ENCODE measurements at regions not wholly inside any gene's neighbourhood (a gene's known extent, or its start where the extent isn't known, plus 50 kb on each side); places are given as distances from the start of the nearest gene placed in this dataset.

GRCh38 chr11:106496677-106497076 is 419.2 kb downstream of the AASDHPPT start:
- Histone ChIP-seq H3K4me3 (replicated peaks in 1 of 3; ENCODE audit: low read depth in 2 of 3, low read length in 3 of 3) (no peak overlapping the region), H3K36me3 (replicated peaks in 1 of 2; ENCODE audit: control insufficient read depth in 1 of 2, insufficient read depth in 2 of 2, low read length in 2 of 2) (no peaks in the 10 kb centered on the region), H3K27ac (ENCODE audit: low read depth in 1 of 2, low read length in 2 of 2) (no peak overlapping the region), H3K79me2 (ENCODE audit: insufficient read depth, low read length) (no peaks in the 10 kb centered on the region), H3K9ac (ENCODE audit: insufficient read depth, low read length, poor library complexity, severe bottlenecking) (no peak overlapping the region), H3K9me3 (replicated peaks in 1 of 2; ENCODE audit: control insufficient read depth in 1 of 2, insufficient read depth in 1 of 2, low read length in 2 of 2) (peaks cover 8 to 16% of the 10 kb centered on the region in 2 donors), H2AFZ (ENCODE audit: insufficient read depth, low read depth, low read length, poor library complexity, severe bottlenecking) (no peak overlapping the region), H3K4me2 (replicated peaks; ENCODE audit: extremely low read depth, low read length, poor library complexity, severe bottlenecking) (no peak overlapping the region), H3K27me3 (ENCODE audit: control insufficient read depth in 2 of 2, insufficient read depth in 2 of 2, low read length in 2 of 2) (no peaks in the 10 kb centered on the region), H3K4me1 (ENCODE audit: control insufficient read depth in 1 of 2, insufficient read depth in 2 of 2, low read length in 2 of 2) (no peaks in the 10 kb centered on the region), H4K20me1 (ENCODE audit: insufficient read depth, low read length) (no peaks in the 10 kb centered on the region)
- no peaks in the 10 kb centered on the region for H3K36me3 Mint-ChIP-seq
- peaks cover 0 to 2% (median 0%) of the 10 kb centered on the region in 3 donors for H3K27me3 Mint-ChIP-seq (ENCODE audit: low read depth in 3 of 3)
- TF ChIP-seq CTCF (IDR thresholded peaks at IDR 0.05) = no peak
- H3K27ac Mint-ChIP-seq = no peak overlapping the region
- intact Hi-C loops (cut with micrococcal nuclease) = no loop called here
- no peak overlapping the region for H3K4me3 Mint-ChIP-seq
- no CpG with 5 or more reads among the region's 2 CpGs for WGBS (ENCODE audit: insufficient coverage)
- no peaks in the 10 kb centered on the region for H3K4me1 Mint-ChIP-seq
- DNase-seq = no peak
- H3K9me3 Mint-ChIP-seq = peaks cover 0 to 22% (median 4%) of the 10 kb centered on the region in 7 donors

GRCh38 chr11:106497321-106497720 is 419.9 kb downstream of the AASDHPPT start:
- 96% methylated on average over 5 of the region's 9 CpGs for WGBS (ENCODE audit: insufficient coverage)
- intact Hi-C loops (cut with micrococcal nuclease) = no loop called here
- no peaks in the 10 kb centered on the region for H3K36me3 ChIP-seq (replicated peaks in 1 of 2; ENCODE audit: control insufficient read depth in 1 of 2, insufficient read depth in 2 of 2, low read length in 2 of 2)

More at GRCh38 chr11:106497321-106497720, 419.9 kb downstream of the AASDHPPT start:
- Mint-ChIP-seq H3K9me3 (peaks cover 1 to 22% (median 6%) of the 10 kb centered on the region in 7 donors), H3K27me3 (ENCODE audit: low read depth in 3 of 3) (peaks cover 0 to 2% (median 0%) of the 10 kb centered on the region in 3 donors), H3K4me1 (no peaks in the 10 kb centered on the region), H3K36me3 (no peaks in the 10 kb centered on the region), H3K4me3 (no peak overlapping the region), H3K27ac (no peak overlapping the region)
- no peaks in the 10 kb centered on the region for H4K20me1 ChIP-seq (ENCODE audit: insufficient read depth, low read length)
- H3K9me3 ChIP-seq (replicated peaks in 1 of 2; ENCODE audit: control insufficient read depth in 1 of 2, insufficient read depth in 1 of 2, low read length in 2 of 2) = peaks cover 8 to 16% of the 10 kb centered on the region in 2 donors
- no peak for TF ChIP-seq CTCF (IDR thresholded peaks at IDR 0.05)
- H3K4me2 ChIP-seq (replicated peaks; ENCODE audit: extremely low read depth, low read length, poor library complexity, severe bottlenecking) = no peak overlapping the region
- DNase-seq = no peak
- H3K79me2 ChIP-seq (ENCODE audit: insufficient read depth, low read length) = no peaks in the 10 kb centered on the region
- no peak overlapping the region for H2AFZ ChIP-seq (ENCODE audit: insufficient read depth, low read depth, low read length, poor library complexity, severe bottlenecking)
- no peaks in the 10 kb centered on the region for H3K27me3 ChIP-seq (ENCODE audit: control insufficient read depth in 2 of 2, insufficient read depth in 2 of 2, low read length in 2 of 2)
- H3K9ac ChIP-seq (ENCODE audit: insufficient read depth, low read length, poor library complexity, severe bottlenecking) = no peak overlapping the region
- no peaks in the 10 kb centered on the region for H3K4me1 ChIP-seq (ENCODE audit: control insufficient read depth in 1 of 2, insufficient read depth in 2 of 2, low read length in 2 of 2)
- H3K27ac ChIP-seq (ENCODE audit: low read depth in 1 of 2, low read length in 2 of 2) = no peak overlapping the region
- H3K4me3 ChIP-seq (replicated peaks in 1 of 3; ENCODE audit: low read depth in 2 of 3, low read length in 3 of 3) = no peak overlapping the region
